Prostate gland (tissue), 2 donors: ENCODE measurements at regions not wholly inside any gene's neighbourhood (a gene's known extent, or its start where the extent isn't known, plus 50 kb on each side); places are given as distances from the start of the nearest gene placed in this dataset.
"Not testable (repeated sequence)": the region's sequence is repeated elsewhere in the genome, so short reads cannot be mapped to it uniquely, and the experiment has no call there.

Experiments
- DNase-seq: peaks from one replicate; pipeline ENCODE4 v3.0.0-alpha.2; 2019; ENCODE audit warnings: low spot score
- H3K27ac ChIP-seq, 2 donors: fragments of 200-600 bp; sonication (generic); 2 replicates each; pipeline ENCODE4 v1.5.1; 2017 to 2019
- H3K27me3 ChIP-seq: fragments of 200-600 bp; sonication (generic); replicated peaks from 2 replicates; pipeline ENCODE4 v1.5.1; 2019; ENCODE audit not compliant: insufficient read depth
- H3K36me3 ChIP-seq, 2 donors: fragments of 200-600 bp; sonication (generic); 1 replicate in 1 of 2; 2 replicates in 1 of 2; pipeline versions ENCODE4 v1.5.1 to v1.8.1; 2017 to 2019
- H3K4me1 ChIP-seq: fragments of 200-600 bp; sonication (generic); replicated peaks from 2 replicates; pipeline ENCODE4 v1.5.1; 2019
- H3K4me3 ChIP-seq, 2 donors: fragments of 200-600 bp; sonication (generic); 2 replicates each; pipeline ENCODE4 v1.5.1; 2017 to 2019
- H3K9me3 ChIP-seq: fragments of 200-600 bp; sonication (generic); 2 replicates; pipeline ENCODE4 v1.5.1; 2017
- CTCF ChIP-seq, 4 experiments: fragments of 200-600 bp in 2 of 4; fragments of 450-650 bp in 2 of 4; sonication (generic) in 2 of 4; IDR thresholded peaks; 1 replicate in 3 of 4; 2 replicates in 1 of 4; pipeline ENCODE4 v1.5.1; 2016 to 2019; ENCODE audit warnings: antibody characterized with exemption in 4 of 4, mild to moderate bottlenecking in 2 of 4, moderate library complexity in 2 of 4
- POLR2A ChIP-seq: fragments of 450-650 bp; IDR thresholded peaks from one replicate; pipeline ENCODE4 v1.6.1; 2016; ENCODE audit warnings: antibody characterized with exemption, mild to moderate bottlenecking
- POLR2AphosphoS5 ChIP-seq: sonication (generic); formaldehyde crosslinking; IDR thresholded peaks from one replicate; pipeline ENCODE4 v1.6.1; 2017; ENCODE audit warnings: antibody characterized with exemption
- WGBS: methylation state at CpG from one replicate; pipeline ENCODE4 v1.1.5; 2018; 5-methylcytosine and 5-hydroxymethylcytosine counted together
- intact Hi-C: fragments of 100-400 bp; cut with DNase I; formaldehyde crosslinking; loops from one replicate; pipeline ENCODE4 v1.14.2; 2022

GRCh38 chr3:177353140-177353539 lies 155.9 kb upstream of the TBL1XR1 start:
- no peak for TF ChIP-seq POLR2AphosphoS5
- TF ChIP-seq CTCF (IDR thresholded peaks at IDR 0.05): no peak
- no peak for TF ChIP-seq POLR2A
- WGBS: 85% methylated on average over 8 of the region's 8 CpGs

DNA sequence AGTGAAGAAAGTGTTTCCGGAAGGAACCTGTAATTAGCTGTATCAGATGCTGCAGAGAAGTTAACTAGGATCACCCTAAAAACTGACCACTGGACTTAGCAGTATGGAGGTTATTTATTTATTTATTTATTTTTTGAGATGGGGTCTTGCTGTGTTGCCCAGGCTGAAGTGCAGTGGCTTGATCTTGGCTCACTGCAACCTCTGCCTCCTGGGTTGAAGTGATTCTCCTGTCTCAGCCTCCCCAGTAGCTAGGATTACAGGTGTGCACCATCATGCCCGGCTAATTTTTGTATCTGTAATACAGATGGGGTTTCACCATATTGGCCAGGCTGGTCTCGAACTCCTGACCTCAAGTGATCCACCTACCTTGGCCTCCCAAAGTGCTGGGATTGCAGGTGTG lies 156.6 kb upstream of the TBL1XR1 start:
- not testable (repeated sequence) for H3K9me3 ChIP-seq, H3K27me3 ChIP-seq, H3K36me3 ChIP-seq, DNase-seq, H3K4me3 ChIP-seq, H3K27ac ChIP-seq
- intact Hi-C loops: loop anchor here (10.0 kb wide), 2 partner anchors 721 to 1031 kb away; no protein-coding TSS in a partner anchor
- WGBS: 96% methylated on average over 3 of the region's 3 CpGs
- H3K4me1 ChIP-seq: peaks cover 11% of the 10 kb centered on the region

More at GRCh38 chr3:177353140-177353539, 155.9 kb upstream of the TBL1XR1 start:
- no peak overlapping the region for H3K27ac ChIP-seq
- no peak overlapping the region for H3K4me3 ChIP-seq
- H3K36me3 ChIP-seq: no peaks in the 10 kb centered on the region
- H3K4me1 ChIP-seq: peaks cover 5% of the 10 kb centered on the region
- H3K27me3 ChIP-seq: no peaks in the 10 kb centered on the region
- intact Hi-C loops: loop anchor here (10.0 kb wide), 2 partner anchors 722 to 1032 kb away; no protein-coding TSS in a partner anchor
- H3K9me3 ChIP-seq: no peaks in the 10 kb centered on the region
- DNase-seq: no peak

GRCh38 chr3:177354466-177354865 lies 157.2 kb upstream of the TBL1XR1 start:
- intact Hi-C loops: loop anchor here (10.0 kb wide), 2 partner anchors 720 to 1030 kb away; no protein-coding TSS in a partner anchor
- no peak for TF ChIP-seq POLR2A
- TF ChIP-seq CTCF (IDR thresholded peaks at IDR 0.05): no peak
- TF ChIP-seq POLR2AphosphoS5: no peak
- WGBS: 85% methylated on average over 4 of the region's 4 CpGs
- Histone ChIP-seq H3K4me3 (no peak overlapping the region), H3K27ac (no peak overlapping the region), H3K9me3 (no peaks in the 10 kb centered on the region), H3K36me3 (no peaks in the 10 kb centered on the region), H3K4me1 (peaks cover 16% of the 10 kb centered on the region), H3K27me3 (no peaks in the 10 kb centered on the region)
- DNase-seq: no peak

GRCh38 chr3:177356113-177356512 lies 158.8 kb upstream of the TBL1XR1 start:
- no peaks in the 10 kb centered on the region for H3K36me3 ChIP-seq
- H3K9me3 ChIP-seq: no peaks in the 10 kb centered on the region
- peaks cover 24% of the 10 kb centered on the region for H3K4me1 ChIP-seq
- H3K4me3 ChIP-seq: no peak overlapping the region
- DNase-seq: no peak
- TF ChIP-seq CTCF (IDR thresholded peaks at IDR 0.05): no peak
- TF ChIP-seq POLR2AphosphoS5: no peak
- no peak for TF ChIP-seq POLR2A
- H3K27me3 ChIP-seq: no peaks in the 10 kb centered on the region
- intact Hi-C loops: loop anchor here (10.0 kb wide), 2 partner anchors 719 to 1029 kb away; no protein-coding TSS in a partner anchor
- WGBS: 95% methylated on average over 3 of the region's 3 CpGs
- H3K27ac ChIP-seq: no peak overlapping the region

- Histone ChIP-seq H3K36me3 (no peaks in the 10 kb centered on the region), H3K4me3 (no peak overlapping the region), H3K4me1 (peaks cover 26% of the 10 kb centered on the region), H3K27ac (peak overlapping the region; percentile 8 to 19), H3K9me3 (no peaks in the 10 kb centered on the region), H3K27me3 (no peaks in the 10 kb centered on the region)
- no peak for DNase-seq
- intact Hi-C loops: loop anchor here (10.0 kb wide), 2 partner anchors 718 to 1028 kb away; no protein-coding TSS in a partner anchor
- TF ChIP-seq CTCF (IDR thresholded peaks at IDR 0.05) (no peak), POLR2A (no peak), POLR2AphosphoS5 (no peak)
These were observed 159.7 kb upstream of the TBL1XR1 start for GRCh38 chr3:177356952-177357351.
